ENCODE measurements at regions not wholly inside any gene's neighbourhood (a gene's known extent, or its start where the extent isn't known, plus 50 kb on each side); places are given as distances from the start of the nearest gene placed in this dataset.

- TF ChIP-seq CTCF (IDR thresholded peaks at IDR 0.05) = no peak
- no peak for TF ChIP-seq POLR2A (IDR thresholded peaks at IDR 0.05)
These were observed 1971.7 kb downstream of the SUCLG1 start for GRCh38 chr2:82487354-82487753.

Data from ovary (tissue), 3 donors.